Suprapubic skin (tissue), 4 donors: ENCODE measurements at regions not wholly inside any gene's neighbourhood (a gene's known extent, or its start where the extent isn't known, plus 50 kb on each side); places are given as distances from the start of the nearest gene placed in this dataset.

Experiments
- DNase-seq, 2 donors: peaks; one replicate each; pipeline ENCODE4 v3.0.0-alpha.2; 2019; ENCODE audit warnings: low spot score in 2 of 2
- H3K27ac ChIP-seq: fragments of 200-600 bp; sonication (generic); one replicate; pipeline ENCODE4 v1.5.1; 2019
- H3K27me3 ChIP-seq: fragments of 200-600 bp; sonication (generic); one replicate; pipeline ENCODE4 v1.5.1; 2019
- H3K36me3 ChIP-seq: fragments of 200-600 bp; sonication (generic); one replicate; pipeline ENCODE4 v1.5.1; 2019
- H3K4me1 ChIP-seq: fragments of 200-600 bp; sonication (generic); one replicate; pipeline ENCODE4 v1.5.1; 2019
- H3K4me3 ChIP-seq: fragments of 200-600 bp; sonication (generic); one replicate; pipeline ENCODE4 v1.5.1; 2019; ENCODE audit warnings: mild to moderate bottlenecking
- H3K9me3 ChIP-seq: fragments of 200-600 bp; sonication (generic); one replicate; pipeline ENCODE4 v1.5.1; 2019
- POLR2A ChIP-seq, 2 donors: fragments of 450-650 bp; IDR thresholded peaks; one replicate each; pipeline ENCODE4 v1.6.1; 2017; ENCODE audit warnings: antibody characterized with exemption in 2 of 2, mild to moderate bottlenecking in 2 of 2, moderate library complexity in 2 of 2
- POLR2AphosphoS5 ChIP-seq, 3 donors: sonication (generic); formaldehyde crosslinking; IDR thresholded peaks; one replicate each; pipeline ENCODE4 v1.6.1; 2017; ENCODE audit warnings: antibody characterized with exemption in 3 of 3
- WGBS: methylation state at CpG from one replicate; pipeline ENCODE4 v1.1.5; 2018; 5-methylcytosine and 5-hydroxymethylcytosine counted together
- TF ChIP-seq, protein P1 (sequence below), 2 donors: fragments of 200-600 bp in 1 of 2; fragments of 450-650 bp in 1 of 2; sonication (generic) in 1 of 2; IDR thresholded peaks; one replicate each; pipeline ENCODE4 v1.5.1; 2016 to 2019; ENCODE audit warnings: antibody characterized with exemption in 2 of 2, mild to moderate bottlenecking in 1 of 2, moderate library complexity in 1 of 2

DNA sequence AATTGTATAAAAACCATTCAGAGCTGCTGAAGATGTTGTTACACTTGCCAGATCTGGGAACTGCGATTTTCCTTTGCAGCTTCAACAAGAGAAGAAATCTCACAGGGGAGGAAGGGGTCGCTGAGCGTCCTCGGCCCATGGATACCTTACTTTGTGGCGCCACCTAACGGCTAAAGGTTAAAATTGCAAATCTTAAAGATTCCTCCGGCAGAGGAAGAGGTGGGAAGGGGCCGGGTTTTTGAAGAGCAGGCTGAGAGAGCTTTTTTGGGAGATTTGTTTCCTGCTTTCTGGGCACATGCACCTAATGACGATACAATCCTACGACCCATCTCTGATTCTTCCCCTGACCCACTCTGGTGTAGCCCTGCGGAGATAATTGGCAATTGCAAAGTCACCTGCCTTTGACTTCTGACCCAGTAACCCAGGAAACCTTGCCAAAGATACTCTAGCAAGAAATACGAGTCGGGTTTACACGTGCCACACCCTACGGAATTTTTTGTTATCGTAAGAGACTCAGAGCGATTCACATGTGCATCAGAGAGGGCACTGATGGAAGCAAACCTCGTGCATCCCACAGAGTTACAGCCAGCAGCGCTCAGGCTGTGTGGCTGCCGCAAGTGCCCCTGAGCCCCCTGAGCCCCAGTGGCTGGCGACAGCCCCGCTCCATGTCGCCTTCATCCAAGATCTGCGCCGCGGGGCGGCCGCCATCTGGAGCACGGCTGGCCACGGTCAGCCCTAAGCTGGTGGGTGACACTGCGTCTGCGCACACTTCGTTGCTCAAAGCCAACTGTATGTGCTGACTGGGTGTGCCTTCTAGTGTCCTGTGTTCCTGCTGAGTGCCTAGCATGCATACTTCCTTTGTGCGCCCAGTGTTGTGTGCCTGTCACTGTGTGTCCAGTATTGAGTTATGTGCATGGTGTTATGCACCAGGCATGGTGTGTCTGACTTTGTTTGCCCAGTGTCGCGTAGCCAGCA, 55.2 kb upstream of the CHRNA7 start:
- Histone ChIP-seq H3K27ac (no peak overlapping the region), H3K4me3 (peak overlapping the region; percentile 36), H3K4me1 (peaks cover 11% of the 10 kb centered on the region), H3K36me3 (no peaks in the 10 kb centered on the region), H3K9me3 (no peaks in the 10 kb centered on the region), H3K27me3 (peaks cover 15% of the 10 kb centered on the region)
- TF ChIP-seq, protein P1, sequence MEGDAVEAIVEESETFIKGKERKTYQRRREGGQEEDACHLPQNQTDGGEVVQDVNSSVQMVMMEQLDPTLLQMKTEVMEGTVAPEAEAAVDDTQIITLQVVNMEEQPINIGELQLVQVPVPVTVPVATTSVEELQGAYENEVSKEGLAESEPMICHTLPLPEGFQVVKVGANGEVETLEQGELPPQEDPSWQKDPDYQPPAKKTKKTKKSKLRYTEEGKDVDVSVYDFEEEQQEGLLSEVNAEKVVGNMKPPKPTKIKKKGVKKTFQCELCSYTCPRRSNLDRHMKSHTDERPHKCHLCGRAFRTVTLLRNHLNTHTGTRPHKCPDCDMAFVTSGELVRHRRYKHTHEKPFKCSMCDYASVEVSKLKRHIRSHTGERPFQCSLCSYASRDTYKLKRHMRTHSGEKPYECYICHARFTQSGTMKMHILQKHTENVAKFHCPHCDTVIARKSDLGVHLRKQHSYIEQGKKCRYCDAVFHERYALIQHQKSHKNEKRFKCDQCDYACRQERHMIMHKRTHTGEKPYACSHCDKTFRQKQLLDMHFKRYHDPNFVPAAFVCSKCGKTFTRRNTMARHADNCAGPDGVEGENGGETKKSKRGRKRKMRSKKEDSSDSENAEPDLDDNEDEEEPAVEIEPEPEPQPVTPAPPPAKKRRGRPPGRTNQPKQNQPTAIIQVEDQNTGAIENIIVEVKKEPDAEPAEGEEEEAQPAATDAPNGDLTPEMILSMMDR (IDR thresholded peaks at IDR 0.05), result peak in 1 of 2 donors; percentile 35
- no peak for TF ChIP-seq POLR2AphosphoS5 (IDR thresholded peaks at IDR 0.05)
- no peak for DNase-seq
- 8% methylated on average over 30 of the region's 36 CpGs for WGBS

DNA sequence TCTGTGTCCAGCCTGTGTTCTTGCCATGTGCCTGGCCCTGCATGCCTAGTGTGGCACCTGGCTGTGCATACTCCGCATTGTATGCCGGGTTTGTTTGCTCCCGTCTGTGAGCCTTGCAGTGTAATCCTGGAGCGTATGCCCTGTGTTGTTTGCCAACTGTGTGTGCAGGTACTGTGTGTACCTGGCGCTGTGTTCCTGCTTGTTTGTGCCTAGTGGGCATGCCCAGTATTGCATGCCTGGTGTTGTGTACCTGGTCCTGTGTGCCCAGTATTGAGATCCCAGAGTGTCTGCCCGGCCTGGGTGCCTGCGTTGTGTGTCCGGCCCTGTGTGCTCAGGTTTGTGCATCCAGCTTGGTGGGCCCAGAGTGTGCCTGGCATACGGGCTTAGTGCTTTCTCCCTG, 54.5 kb upstream of the CHRNA7 start:
- peaks cover 15% of the 10 kb centered on the region for H3K27me3 ChIP-seq
- WGBS, result 75% methylated on average over 7 of the region's 9 CpGs
- no peak overlapping the region for H3K4me3 ChIP-seq
- H3K4me1 ChIP-seq, result peaks cover 11% of the 10 kb centered on the region
- H3K9me3 ChIP-seq, result no peaks in the 10 kb centered on the region
- no peak for TF ChIP-seq POLR2A (IDR thresholded peaks at IDR 0.05)
- TF ChIP-seq, protein P1 (IDR thresholded peaks at IDR 0.05), result peak in 1 of 2 donors; percentile 17
- H3K27ac ChIP-seq, result no peak overlapping the region
- DNase-seq, result no peak
- H3K36me3 ChIP-seq, result no peaks in the 10 kb centered on the region

DNA sequence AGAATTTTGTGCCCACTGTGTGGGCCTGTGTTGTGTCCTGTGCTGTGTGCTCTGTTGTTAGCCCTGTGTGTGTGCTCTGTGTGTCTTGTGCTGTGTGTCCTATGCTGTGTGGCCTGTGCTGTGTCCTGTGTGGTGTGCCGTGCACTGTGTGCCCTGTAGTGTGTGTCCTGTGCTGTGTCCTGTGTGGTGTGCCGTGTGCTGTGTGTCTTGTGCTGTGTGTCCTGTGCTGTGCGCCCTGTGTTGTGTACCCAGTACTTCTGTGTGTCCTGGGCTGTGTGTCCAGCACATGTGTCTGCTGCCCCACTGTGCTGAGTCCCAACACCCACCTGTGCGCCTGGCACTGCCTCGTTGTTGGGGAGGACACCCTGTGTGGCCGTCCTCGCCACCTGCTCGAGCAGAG, 53.2 kb upstream of the CHRNA7 start:
- Histone ChIP-seq H3K27me3 (peaks cover 15% of the 10 kb centered on the region), H3K9me3 (no peaks in the 10 kb centered on the region), H3K4me1 (peaks cover 11% of the 10 kb centered on the region), H3K27ac (no peak overlapping the region), H3K4me3 (no peak overlapping the region), H3K36me3 (no peaks in the 10 kb centered on the region)
- no peak for DNase-seq
- 64% methylated on average over 8 of the region's 8 CpGs for WGBS
- TF ChIP-seq POLR2AphosphoS5 (IDR thresholded peaks at IDR 0.05), result no peak

DNA sequence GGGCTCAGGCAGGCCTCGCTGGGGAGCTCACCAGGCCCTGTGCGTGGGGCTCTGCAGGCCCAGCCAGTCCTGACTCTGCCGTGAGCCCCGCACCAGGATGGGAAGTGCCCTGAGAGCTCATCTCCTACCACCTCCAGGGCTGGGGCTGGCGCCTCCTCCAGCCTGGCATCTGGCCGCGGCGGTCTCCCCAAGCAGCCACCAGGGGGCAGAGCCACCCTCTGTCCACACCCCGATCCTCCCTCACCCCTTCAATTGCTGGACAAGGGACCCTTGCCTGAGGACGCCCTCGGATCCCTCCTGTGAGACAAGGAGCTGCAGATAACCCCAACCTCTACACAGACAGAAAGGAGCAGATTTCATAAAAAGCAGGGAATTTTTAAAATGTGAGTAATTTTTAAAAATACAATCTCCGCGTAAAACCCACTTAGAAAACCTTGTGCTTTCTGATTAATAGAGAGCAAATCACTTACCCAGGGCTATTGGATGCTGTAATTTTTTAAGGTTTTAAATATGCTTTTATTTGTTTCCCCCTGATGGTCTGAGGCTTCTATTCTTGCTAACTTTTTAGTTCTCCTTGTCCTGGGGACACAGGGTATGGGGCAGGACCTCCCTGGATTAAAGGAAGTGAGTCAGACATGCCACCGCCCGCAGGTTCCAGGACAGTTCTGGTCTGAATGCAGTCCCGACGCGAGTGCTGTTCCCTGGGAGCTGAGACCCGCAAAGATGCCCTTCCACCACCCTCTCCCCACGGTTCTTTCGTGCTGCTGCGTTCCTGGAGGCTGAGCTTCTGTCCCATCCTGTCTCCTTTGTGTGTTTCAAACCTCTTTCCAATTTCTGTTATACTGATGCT, 52.3 kb upstream of the CHRNA7 start:
- H3K27ac ChIP-seq, result no peak overlapping the region

More for the DNA sequence above, 52.3 kb upstream of the CHRNA7 start:
- Histone ChIP-seq H3K4me3 (no peak overlapping the region), H3K9me3 (no peaks in the 10 kb centered on the region), H3K36me3 (no peaks in the 10 kb centered on the region), H3K27me3 (peaks cover 15% of the 10 kb centered on the region), H3K4me1 (peaks cover 11% of the 10 kb centered on the region)
- WGBS, result 36% methylated on average over 13 of the region's 22 CpGs
- TF ChIP-seq, protein P1 (IDR thresholded peaks at IDR 0.05), result peak in 1 of 2 donors; percentile 82
- TF ChIP-seq POLR2AphosphoS5 (IDR thresholded peaks at IDR 0.05), result no peak
- DNase-seq, result no peak
